ENCODE measurements at regions not wholly inside any gene's neighbourhood (a gene's known extent, or its start where the extent isn't known, plus 50 kb on each side); places are given as distances from the start of the nearest gene placed in this dataset.

DNA sequence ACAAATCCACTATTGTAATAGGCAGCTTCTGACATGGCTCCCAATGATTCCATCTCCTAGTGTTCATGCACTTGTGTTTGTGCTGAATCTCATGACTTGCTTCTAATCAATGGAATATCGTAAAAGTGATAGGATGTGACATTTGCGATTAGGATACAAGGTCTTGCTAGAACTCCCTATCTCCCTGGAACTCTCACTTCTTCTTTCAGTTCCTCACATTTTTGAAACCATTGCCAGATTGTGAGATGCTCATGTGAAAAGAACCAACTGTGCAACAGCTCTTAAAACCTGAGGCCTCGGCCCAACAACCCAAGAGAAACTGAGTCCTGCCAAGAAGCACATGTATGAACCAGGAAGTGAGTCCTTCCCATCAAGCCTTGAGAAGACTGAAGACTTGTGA lies 226.9 kb upstream of the DTNA start:
- dilution Hi-C loops (cut with MboI; ENCODE audit: extremely low pct_ligation_motif_present, low sequenced_read_pairs): no loop called here
- TF ChIP-seq FOS (IDR thresholded peaks at IDR 0.05; ENCODE audit: borderline replicate concordance, insufficient read depth, low read length): no peak
- no peak for TF ChIP-seq POLR2A (IDR thresholded peaks at IDR 0.05; ENCODE audit: low read depth, low read length)
- TF ChIP-seq CTCF (IDR thresholded peaks at IDR 0.05; ENCODE audit: extremely low read depth in 1 of 2, insufficient read depth in 1 of 2, low read depth in 1 of 2, low read length in 2 of 2): no peak
- TF ChIP-seq GATA2 (IDR thresholded peaks at IDR 0.05; ENCODE audit: insufficient read depth, insufficient read length, low read depth, low read length): no peak
- no peak for TF ChIP-seq MYC (IDR thresholded peaks at IDR 0.05; ENCODE audit: low read depth, low read length)
- no peak for TF ChIP-seq EZH2 (IDR thresholded peaks at IDR 0.05; ENCODE audit: borderline replicate concordance, low read depth, low read length, severe bottlenecking)
- TF ChIP-seq JUN (IDR thresholded peaks at IDR 0.05; ENCODE audit: borderline replicate concordance, insufficient read depth, insufficient read length, low read depth): no peak
- TF ChIP-seq MAX (IDR thresholded peaks at IDR 0.05; ENCODE audit: insufficient read depth, insufficient read length): no peak
- TF ChIP-seq POLR2AphosphoS5 (IDR thresholded peaks at IDR 0.05; ENCODE audit: insufficient read depth, low read depth, low read length): no peak
- Histone ChIP-seq H3K27me3 (ENCODE audit: control insufficient read depth in 2 of 2, insufficient read depth in 2 of 2, low read length in 2 of 2) (peaks cover 0 to 5% of the 10 kb centered on the region in 2 experiments), H3K9me1 (replicated peaks; ENCODE audit: control insufficient read depth, extremely low read depth, insufficient read depth, low read length) (no peaks in the 10 kb centered on the region), H2AFZ (ENCODE audit: low read depth, low read length) (no peak overlapping the region), H3K4me1 (ENCODE audit: control insufficient read depth, extremely low read depth, insufficient read depth, low read length) (no peaks in the 10 kb centered on the region), H3K4me2 (ENCODE audit: insufficient read depth, low read length) (no peak overlapping the region), H3K4me3 (replicated peaks in 1 of 3; ENCODE audit: insufficient read depth in 1 of 3, low read depth in 1 of 3, low read length in 3 of 3) (no peak overlapping the region), H3K27ac (ENCODE audit: insufficient read depth, low read depth, low read length) (no peak overlapping the region), H3K9ac (replicated peaks; ENCODE audit: extremely low read depth, insufficient read depth, low read length) (no peak overlapping the region), H4K20me1 (replicated peaks; ENCODE audit: control insufficient read depth, extremely low read depth, insufficient read depth, low read length) (no peaks in the 10 kb centered on the region), H3K79me2 (ENCODE audit: control insufficient read depth, insufficient read depth, low read length) (no peaks in the 10 kb centered on the region), H3K9me3 (replicated peaks; ENCODE audit: control insufficient read depth, insufficient read depth, low read length) (no peaks in the 10 kb centered on the region), H3K36me3 (ENCODE audit: control insufficient read depth in 2 of 2, extremely low read depth in 1 of 2, insufficient read depth in 2 of 2, low read length in 2 of 2) (no peaks in the 10 kb centered on the region)
- no peak for FAIRE-seq
- intact Hi-C loops (cut with micrococcal nuclease): no loop called here
- CTCF ChIA-PET: no interaction called here
- no TSS peak for BruUV-seq (replicated peaks)
- POLR2A ChIA-PET: no interaction called here
- no peak for DNase-seq (ENCODE audit: low read depth, low spot score)

Data from endothelial cell of umbilical vein (primary cell).